HCT116 (cell line): ENCODE measurements at regions not wholly inside any gene's neighbourhood (a gene's known extent, or its start where the extent isn't known, plus 50 kb on each side); places are given as distances from the start of the nearest gene placed in this dataset.

Source experiments
- CTCF ChIP-seq, 3 experiments: fragments of 200-600 bp in 1 of 3; sonication (generic) in 1 of 3; IDR thresholded peaks in 2 of 3; conservative IDR thresholded peaks in 1 of 3; 2 replicates each; pipeline ENCODE4 v1.5.1; 2012 to 2017; ENCODE audit warnings: low read depth in 2 of 3, low read length in 2 of 3, antibody characterized with exemption in 1 of 3, borderline replicate concordance in 1 of 3, control low read depth in 1 of 3, mild to moderate bottlenecking in 1 of 3, mixed read lengths in 1 of 3, mixed run types in 1 of 3, moderate library complexity in 1 of 3; ENCODE audit not compliant: insufficient read depth in 1 of 3
- TF ChIP-seq, protein P1 (sequence below): IDR thresholded peaks from 2 replicates; pipeline ENCODE4 v1.6.1; 2012
- TF ChIP-seq, protein P2 (sequence below): IDR thresholded peaks from 2 replicates; pipeline ENCODE4 v1.6.1; 2012; ENCODE audit warnings: low read depth

DNA sequence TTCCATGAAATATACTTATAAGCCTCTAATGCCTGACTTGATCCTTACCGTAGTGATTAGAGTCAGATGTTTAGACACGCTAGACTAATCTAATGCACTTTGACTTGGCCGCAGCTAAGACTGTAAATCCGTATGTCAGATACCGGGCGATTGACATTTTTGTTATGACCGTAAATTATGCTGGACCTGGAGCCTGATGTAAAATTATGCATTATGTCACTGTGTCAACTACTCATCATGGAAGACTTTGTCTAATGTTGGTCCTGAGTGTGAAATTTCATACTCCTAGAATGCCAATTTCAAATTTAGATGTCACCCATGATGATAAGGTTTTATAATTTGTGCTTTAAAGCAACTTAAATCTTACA, 123.6 kb upstream of the LIMCH1 start:
- TF ChIP-seq CTCF (IDR thresholded peaks at IDR 0.05 in 2 of 3, conservative IDR thresholded peaks at IDR 0.05 in 1 of 3; ENCODE audit: borderline replicate concordance in 1 of 3, insufficient read depth in 1 of 3, low read depth in 2 of 3, low read length in 2 of 3), result no peak
- TF ChIP-seq, protein P1, sequence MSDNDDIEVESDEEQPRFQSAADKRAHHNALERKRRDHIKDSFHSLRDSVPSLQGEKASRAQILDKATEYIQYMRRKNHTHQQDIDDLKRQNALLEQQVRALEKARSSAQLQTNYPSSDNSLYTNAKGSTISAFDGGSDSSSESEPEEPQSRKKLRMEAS, result no peak
- TF ChIP-seq, protein P2, sequence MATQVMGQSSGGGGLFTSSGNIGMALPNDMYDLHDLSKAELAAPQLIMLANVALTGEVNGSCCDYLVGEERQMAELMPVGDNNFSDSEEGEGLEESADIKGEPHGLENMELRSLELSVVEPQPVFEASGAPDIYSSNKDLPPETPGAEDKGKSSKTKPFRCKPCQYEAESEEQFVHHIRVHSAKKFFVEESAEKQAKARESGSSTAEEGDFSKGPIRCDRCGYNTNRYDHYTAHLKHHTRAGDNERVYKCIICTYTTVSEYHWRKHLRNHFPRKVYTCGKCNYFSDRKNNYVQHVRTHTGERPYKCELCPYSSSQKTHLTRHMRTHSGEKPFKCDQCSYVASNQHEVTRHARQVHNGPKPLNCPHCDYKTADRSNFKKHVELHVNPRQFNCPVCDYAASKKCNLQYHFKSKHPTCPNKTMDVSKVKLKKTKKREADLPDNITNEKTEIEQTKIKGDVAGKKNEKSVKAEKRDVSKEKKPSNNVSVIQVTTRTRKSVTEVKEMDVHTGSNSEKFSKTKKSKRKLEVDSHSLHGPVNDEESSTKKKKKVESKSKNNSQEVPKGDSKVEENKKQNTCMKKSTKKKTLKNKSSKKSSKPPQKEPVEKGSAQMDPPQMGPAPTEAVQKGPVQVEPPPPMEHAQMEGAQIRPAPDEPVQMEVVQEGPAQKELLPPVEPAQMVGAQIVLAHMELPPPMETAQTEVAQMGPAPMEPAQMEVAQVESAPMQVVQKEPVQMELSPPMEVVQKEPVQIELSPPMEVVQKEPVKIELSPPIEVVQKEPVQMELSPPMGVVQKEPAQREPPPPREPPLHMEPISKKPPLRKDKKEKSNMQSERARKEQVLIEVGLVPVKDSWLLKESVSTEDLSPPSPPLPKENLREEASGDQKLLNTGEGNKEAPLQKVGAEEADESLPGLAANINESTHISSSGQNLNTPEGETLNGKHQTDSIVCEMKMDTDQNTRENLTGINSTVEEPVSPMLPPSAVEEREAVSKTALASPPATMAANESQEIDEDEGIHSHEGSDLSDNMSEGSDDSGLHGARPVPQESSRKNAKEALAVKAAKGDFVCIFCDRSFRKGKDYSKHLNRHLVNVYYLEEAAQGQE, result no peak
